ENCODE measurements at regions not wholly inside any gene's neighbourhood (a gene's known extent, or its start where the extent isn't known, plus 50 kb on each side); places are given as distances from the start of the nearest gene placed in this dataset.

DNA sequence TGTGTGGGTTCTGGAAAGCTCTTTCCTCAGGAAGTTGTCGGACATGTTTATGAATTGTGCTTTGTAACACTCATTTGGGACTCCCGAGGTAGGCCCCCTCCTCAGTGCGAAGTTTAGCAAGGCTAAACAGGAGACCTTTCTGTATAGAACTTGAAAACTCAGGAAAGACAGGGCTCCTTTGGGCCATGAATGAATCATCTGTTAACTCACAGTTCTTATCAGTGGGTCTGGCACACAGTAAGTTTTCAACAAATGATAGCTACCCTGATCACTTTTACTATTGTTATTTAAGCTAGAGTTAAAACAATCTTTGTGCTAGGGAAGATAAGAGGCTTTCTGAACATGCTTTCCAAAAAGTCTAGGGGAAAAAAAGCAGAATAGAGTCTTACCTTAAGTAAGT, 430.5 kb upstream of the ETAA1 start:
- TF ChIP-seq MXI1 (conservative IDR thresholded peaks at IDR 0.05; ENCODE audit: poor library complexity, severe bottlenecking) (no peak), POLR2AphosphoS5 (IDR thresholded peaks at IDR 0.05) (no peak), EP300 (conservative IDR thresholded peaks at IDR 0.05; ENCODE audit: poor library complexity, severe bottlenecking) (no peak), EZH2 (IDR thresholded peaks at IDR 0.05; ENCODE audit: borderline replicate concordance, insufficient read depth, low read length, poor library complexity, severe bottlenecking) (no peak), RAD21 (conservative IDR thresholded peaks at IDR 0.05) (no peak)
- TF ChIP-seq, protein P1, sequence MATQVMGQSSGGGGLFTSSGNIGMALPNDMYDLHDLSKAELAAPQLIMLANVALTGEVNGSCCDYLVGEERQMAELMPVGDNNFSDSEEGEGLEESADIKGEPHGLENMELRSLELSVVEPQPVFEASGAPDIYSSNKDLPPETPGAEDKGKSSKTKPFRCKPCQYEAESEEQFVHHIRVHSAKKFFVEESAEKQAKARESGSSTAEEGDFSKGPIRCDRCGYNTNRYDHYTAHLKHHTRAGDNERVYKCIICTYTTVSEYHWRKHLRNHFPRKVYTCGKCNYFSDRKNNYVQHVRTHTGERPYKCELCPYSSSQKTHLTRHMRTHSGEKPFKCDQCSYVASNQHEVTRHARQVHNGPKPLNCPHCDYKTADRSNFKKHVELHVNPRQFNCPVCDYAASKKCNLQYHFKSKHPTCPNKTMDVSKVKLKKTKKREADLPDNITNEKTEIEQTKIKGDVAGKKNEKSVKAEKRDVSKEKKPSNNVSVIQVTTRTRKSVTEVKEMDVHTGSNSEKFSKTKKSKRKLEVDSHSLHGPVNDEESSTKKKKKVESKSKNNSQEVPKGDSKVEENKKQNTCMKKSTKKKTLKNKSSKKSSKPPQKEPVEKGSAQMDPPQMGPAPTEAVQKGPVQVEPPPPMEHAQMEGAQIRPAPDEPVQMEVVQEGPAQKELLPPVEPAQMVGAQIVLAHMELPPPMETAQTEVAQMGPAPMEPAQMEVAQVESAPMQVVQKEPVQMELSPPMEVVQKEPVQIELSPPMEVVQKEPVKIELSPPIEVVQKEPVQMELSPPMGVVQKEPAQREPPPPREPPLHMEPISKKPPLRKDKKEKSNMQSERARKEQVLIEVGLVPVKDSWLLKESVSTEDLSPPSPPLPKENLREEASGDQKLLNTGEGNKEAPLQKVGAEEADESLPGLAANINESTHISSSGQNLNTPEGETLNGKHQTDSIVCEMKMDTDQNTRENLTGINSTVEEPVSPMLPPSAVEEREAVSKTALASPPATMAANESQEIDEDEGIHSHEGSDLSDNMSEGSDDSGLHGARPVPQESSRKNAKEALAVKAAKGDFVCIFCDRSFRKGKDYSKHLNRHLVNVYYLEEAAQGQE (IDR thresholded peaks at IDR 0.05; ENCODE audit: borderline replicate concordance) = no peak
- H3K9me2 ChIP-seq (ENCODE audit: insufficient read depth, low read length) = no peaks in the 10 kb centered on the region
- H3K4me2 ChIP-seq (ENCODE audit: low read length) = no peak overlapping the region
- H3K79me2 ChIP-seq (replicated peaks; ENCODE audit: insufficient read depth, low read length) = no peaks in the 10 kb centered on the region
- no peaks in the 10 kb centered on the region for H4K20me1 ChIP-seq (ENCODE audit: insufficient read depth)
- no peaks in the 10 kb centered on the region for H3K9me3 ChIP-seq (ENCODE audit: low read length)
- no peaks in the 10 kb centered on the region for H3F3A ChIP-seq (ENCODE audit: insufficient read depth, low read length, poor library complexity, severe bottlenecking)
- H3K4me3 ChIP-seq (ENCODE audit: low read length) = no peak overlapping the region
- H2AFZ ChIP-seq (ENCODE audit: low read depth, low read length) = no peak overlapping the region
- H3K9ac ChIP-seq (ENCODE audit: low read length) = no peak overlapping the region
- no peaks in the 10 kb centered on the region for H3K27me3 ChIP-seq (ENCODE audit: insufficient read depth, low read depth, low read length)
- no peak overlapping the region for H3K27ac ChIP-seq (ENCODE audit: low read length)
- H3K36me3 ChIP-seq (ENCODE audit: insufficient read depth, low read length) = no peaks in the 10 kb centered on the region

DNA sequence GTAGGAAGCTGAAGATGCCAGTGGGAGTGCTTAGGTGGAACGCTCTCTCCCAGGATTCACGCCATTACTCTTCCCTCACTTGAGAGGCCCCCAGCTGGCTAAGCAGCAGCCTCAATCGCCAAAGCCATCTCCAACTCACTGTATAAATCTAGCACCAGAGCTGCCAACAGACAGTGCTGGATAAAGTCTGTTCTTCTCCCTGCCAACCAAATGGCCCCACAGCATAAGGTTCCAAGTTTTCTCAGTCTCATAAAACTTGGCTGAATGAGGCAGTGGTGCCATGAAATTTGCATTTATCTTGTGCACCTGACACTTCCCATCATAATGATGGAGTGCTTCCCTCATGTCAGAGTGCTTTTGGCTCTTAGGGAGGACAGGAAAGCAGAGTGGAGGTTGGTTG, 428.2 kb upstream of the ETAA1 start:
- H3K27ac ChIP-seq (ENCODE audit: low read length) = no peak overlapping the region
- H3K79me2 ChIP-seq (replicated peaks; ENCODE audit: insufficient read depth, low read length) = no peaks in the 10 kb centered on the region
- no peak overlapping the region for H3K4me3 ChIP-seq (ENCODE audit: low read length)
- H3F3A ChIP-seq (ENCODE audit: insufficient read depth, low read length, poor library complexity, severe bottlenecking) = no peaks in the 10 kb centered on the region
- no peak overlapping the region for H3K4me2 ChIP-seq (ENCODE audit: low read length)
- no peaks in the 10 kb centered on the region for H4K20me1 ChIP-seq (ENCODE audit: insufficient read depth)
- H3K27me3 ChIP-seq (ENCODE audit: insufficient read depth, low read depth, low read length) = no peaks in the 10 kb centered on the region
- no peaks in the 10 kb centered on the region for H3K9me3 ChIP-seq (ENCODE audit: low read length)
- H2AFZ ChIP-seq (ENCODE audit: low read depth, low read length) = no peak overlapping the region
- H3K9ac ChIP-seq (ENCODE audit: low read length) = no peak overlapping the region
- no peaks in the 10 kb centered on the region for H3K9me2 ChIP-seq (ENCODE audit: insufficient read depth, low read length)
- no peaks in the 10 kb centered on the region for H3K36me3 ChIP-seq (ENCODE audit: insufficient read depth, low read length)
- TF ChIP-seq EZH2 (IDR thresholded peaks at IDR 0.05; ENCODE audit: borderline replicate concordance, insufficient read depth, low read length, poor library complexity, severe bottlenecking) (no peak), SMC3 (conservative IDR thresholded peaks at IDR 0.05; ENCODE audit: poor library complexity) (no peak), MXI1 (conservative IDR thresholded peaks at IDR 0.05; ENCODE audit: poor library complexity, severe bottlenecking) (no peak), EP300 (conservative IDR thresholded peaks at IDR 0.05; ENCODE audit: poor library complexity, severe bottlenecking) (no peak), POLR2AphosphoS5 (IDR thresholded peaks at IDR 0.05) (no peak), RAD21 (conservative IDR thresholded peaks at IDR 0.05) (no peak), TAF1 (IDR thresholded peaks at IDR 0.05; ENCODE audit: low read depth) (no peak)
- TF ChIP-seq, protein P1 (IDR thresholded peaks at IDR 0.05; ENCODE audit: borderline replicate concordance) = no peak
- TF ChIP-seq, protein P2, sequence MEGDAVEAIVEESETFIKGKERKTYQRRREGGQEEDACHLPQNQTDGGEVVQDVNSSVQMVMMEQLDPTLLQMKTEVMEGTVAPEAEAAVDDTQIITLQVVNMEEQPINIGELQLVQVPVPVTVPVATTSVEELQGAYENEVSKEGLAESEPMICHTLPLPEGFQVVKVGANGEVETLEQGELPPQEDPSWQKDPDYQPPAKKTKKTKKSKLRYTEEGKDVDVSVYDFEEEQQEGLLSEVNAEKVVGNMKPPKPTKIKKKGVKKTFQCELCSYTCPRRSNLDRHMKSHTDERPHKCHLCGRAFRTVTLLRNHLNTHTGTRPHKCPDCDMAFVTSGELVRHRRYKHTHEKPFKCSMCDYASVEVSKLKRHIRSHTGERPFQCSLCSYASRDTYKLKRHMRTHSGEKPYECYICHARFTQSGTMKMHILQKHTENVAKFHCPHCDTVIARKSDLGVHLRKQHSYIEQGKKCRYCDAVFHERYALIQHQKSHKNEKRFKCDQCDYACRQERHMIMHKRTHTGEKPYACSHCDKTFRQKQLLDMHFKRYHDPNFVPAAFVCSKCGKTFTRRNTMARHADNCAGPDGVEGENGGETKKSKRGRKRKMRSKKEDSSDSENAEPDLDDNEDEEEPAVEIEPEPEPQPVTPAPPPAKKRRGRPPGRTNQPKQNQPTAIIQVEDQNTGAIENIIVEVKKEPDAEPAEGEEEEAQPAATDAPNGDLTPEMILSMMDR (IDR thresholded peaks at IDR 0.05; ENCODE audit: poor library complexity, severe bottlenecking) = no peak
